ENCODE measurements at regions not wholly inside any gene's neighbourhood (a gene's known extent, or its start where the extent isn't known, plus 50 kb on each side); places are given as distances from the start of the nearest gene placed in this dataset.

GRCh38 chr6:145294942-145295341 lies 440.4 kb downstream of the EPM2A start:
- no peak for ATAC-seq (ENCODE audit: poor library complexity)
- POLR2A ChIA-PET = no interaction called here

GRCh38 chr6:145295746-145296145 lies 439.6 kb downstream of the EPM2A start:
- Histone ChIP-seq H3K27me3 (ENCODE audit: control insufficient read depth in 1 of 2, insufficient read depth in 2 of 2, low read length in 2 of 2) (no peaks in the 10 kb centered on the region), H3K27ac (ENCODE audit: low read depth in 1 of 2, low read length in 2 of 2) (no peak overlapping the region), H3K4me1 (ENCODE audit: insufficient read depth, low read length) (no peaks in the 10 kb centered on the region), H3K9me3 (ENCODE audit: control insufficient read depth in 1 of 2, insufficient read depth in 1 of 2, low read length in 2 of 2) (no peaks in the 10 kb centered on the region), H3K36me3 (ENCODE audit: insufficient read depth, low read length) (no peaks in the 10 kb centered on the region), H3K4me3 (ENCODE audit: low read length) (no peak overlapping the region)
- H3K4me1 Mint-ChIP-seq (ENCODE audit: low read depth) = no peaks in the 10 kb centered on the region
- POLR2A ChIA-PET = no interaction called here
- TF ChIP-seq, protein P1, sequence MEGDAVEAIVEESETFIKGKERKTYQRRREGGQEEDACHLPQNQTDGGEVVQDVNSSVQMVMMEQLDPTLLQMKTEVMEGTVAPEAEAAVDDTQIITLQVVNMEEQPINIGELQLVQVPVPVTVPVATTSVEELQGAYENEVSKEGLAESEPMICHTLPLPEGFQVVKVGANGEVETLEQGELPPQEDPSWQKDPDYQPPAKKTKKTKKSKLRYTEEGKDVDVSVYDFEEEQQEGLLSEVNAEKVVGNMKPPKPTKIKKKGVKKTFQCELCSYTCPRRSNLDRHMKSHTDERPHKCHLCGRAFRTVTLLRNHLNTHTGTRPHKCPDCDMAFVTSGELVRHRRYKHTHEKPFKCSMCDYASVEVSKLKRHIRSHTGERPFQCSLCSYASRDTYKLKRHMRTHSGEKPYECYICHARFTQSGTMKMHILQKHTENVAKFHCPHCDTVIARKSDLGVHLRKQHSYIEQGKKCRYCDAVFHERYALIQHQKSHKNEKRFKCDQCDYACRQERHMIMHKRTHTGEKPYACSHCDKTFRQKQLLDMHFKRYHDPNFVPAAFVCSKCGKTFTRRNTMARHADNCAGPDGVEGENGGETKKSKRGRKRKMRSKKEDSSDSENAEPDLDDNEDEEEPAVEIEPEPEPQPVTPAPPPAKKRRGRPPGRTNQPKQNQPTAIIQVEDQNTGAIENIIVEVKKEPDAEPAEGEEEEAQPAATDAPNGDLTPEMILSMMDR (IDR thresholded peaks at IDR 0.05) = no peak
- no peak overlapping the region for H3K27ac Mint-ChIP-seq
- intact Hi-C loops (cut with DNase I, micrococcal nuclease) = no loop called here
- H3K27me3 Mint-ChIP-seq = no peaks in the 10 kb centered on the region
- ATAC-seq (ENCODE audit: poor library complexity) (no peak), DNase-seq (no peak)
- H3K36me3 Mint-ChIP-seq (ENCODE audit: low read depth) = no peaks in the 10 kb centered on the region
- no peak overlapping the region for H3K4me3 Mint-ChIP-seq
- H3K9me3 Mint-ChIP-seq = peaks cover 3% of the 10 kb centered on the region
- CTCF ChIA-PET = no interaction called here

More at GRCh38 chr6:145294942-145295341, 440.4 kb downstream of the EPM2A start:
- CTCF ChIA-PET = no interaction called here
- Histone ChIP-seq H3K27ac (ENCODE audit: low read depth in 1 of 2, low read length in 2 of 2) (no peak overlapping the region), H3K4me3 (ENCODE audit: low read length) (no peak overlapping the region), H3K27me3 (ENCODE audit: control insufficient read depth in 1 of 2, insufficient read depth in 2 of 2, low read length in 2 of 2) (no peaks in the 10 kb centered on the region), H3K36me3 (ENCODE audit: insufficient read depth, low read length) (no peaks in the 10 kb centered on the region), H3K4me1 (ENCODE audit: insufficient read depth, low read length) (no peaks in the 10 kb centered on the region), H3K9me3 (ENCODE audit: control insufficient read depth in 1 of 2, insufficient read depth in 1 of 2, low read length in 2 of 2) (peaks cover 0 to under 1% of the 10 kb centered on the region in 2 experiments)
- Mint-ChIP-seq H3K4me1 (ENCODE audit: low read depth) (no peaks in the 10 kb centered on the region), H3K9me3 (peaks cover 3% of the 10 kb centered on the region), H3K27ac (no peak overlapping the region), H3K4me3 (no peak overlapping the region), H3K27me3 (no peaks in the 10 kb centered on the region), H3K36me3 (ENCODE audit: low read depth) (no peaks in the 10 kb centered on the region)
- TF ChIP-seq, protein P1 (IDR thresholded peaks at IDR 0.05) = no peak
- intact Hi-C loops (cut with DNase I, micrococcal nuclease) = no loop called here
- no peak for DNase-seq

- no peaks in the 10 kb centered on the region for H3K9me3 Mint-ChIP-seq
- H3K27ac Mint-ChIP-seq = no peak overlapping the region
- POLR2A ChIA-PET = no interaction called here
- Histone ChIP-seq H3K9me3 (ENCODE audit: control insufficient read depth in 1 of 2, insufficient read depth in 1 of 2, low read length in 2 of 2) (no peaks in the 10 kb centered on the region), H3K27me3 (ENCODE audit: control insufficient read depth in 1 of 2, insufficient read depth in 2 of 2, low read length in 2 of 2) (no peaks in the 10 kb centered on the region), H3K27ac (ENCODE audit: low read depth in 1 of 2, low read length in 2 of 2) (no peak overlapping the region), H3K4me1 (ENCODE audit: insufficient read depth, low read length) (no peaks in the 10 kb centered on the region), H3K4me3 (ENCODE audit: low read length) (no peak overlapping the region), H3K36me3 (ENCODE audit: insufficient read depth, low read length) (no peaks in the 10 kb centered on the region)
- DNase-seq (no peak), ATAC-seq (ENCODE audit: poor library complexity) (no peak)
- intact Hi-C loops (cut with DNase I, micrococcal nuclease) = no loop called here
- no peaks in the 10 kb centered on the region for H3K36me3 Mint-ChIP-seq (ENCODE audit: low read depth)
- no peak overlapping the region for H3K4me3 Mint-ChIP-seq
- TF ChIP-seq, protein P1 (IDR thresholded peaks at IDR 0.05) = no peak
- no peaks in the 10 kb centered on the region for H3K4me1 Mint-ChIP-seq (ENCODE audit: low read depth)
- no peaks in the 10 kb centered on the region for H3K27me3 Mint-ChIP-seq
- CTCF ChIA-PET = no interaction called here
Observed at GRCh38 chr6:145305670-145306069, 429.6 kb downstream of the EPM2A start.

Data from CD4-positive, alpha-beta T cell (primary cell).